ENCODE measurements at regions not wholly inside any gene's neighbourhood (a gene's known extent, or its start where the extent isn't known, plus 50 kb on each side); places are given as distances from the start of the nearest gene placed in this dataset.
"Not testable (repeated sequence)": the region's sequence is repeated elsewhere in the genome, so short reads cannot be mapped to it uniquely, and the experiment has no call there.

DNA sequence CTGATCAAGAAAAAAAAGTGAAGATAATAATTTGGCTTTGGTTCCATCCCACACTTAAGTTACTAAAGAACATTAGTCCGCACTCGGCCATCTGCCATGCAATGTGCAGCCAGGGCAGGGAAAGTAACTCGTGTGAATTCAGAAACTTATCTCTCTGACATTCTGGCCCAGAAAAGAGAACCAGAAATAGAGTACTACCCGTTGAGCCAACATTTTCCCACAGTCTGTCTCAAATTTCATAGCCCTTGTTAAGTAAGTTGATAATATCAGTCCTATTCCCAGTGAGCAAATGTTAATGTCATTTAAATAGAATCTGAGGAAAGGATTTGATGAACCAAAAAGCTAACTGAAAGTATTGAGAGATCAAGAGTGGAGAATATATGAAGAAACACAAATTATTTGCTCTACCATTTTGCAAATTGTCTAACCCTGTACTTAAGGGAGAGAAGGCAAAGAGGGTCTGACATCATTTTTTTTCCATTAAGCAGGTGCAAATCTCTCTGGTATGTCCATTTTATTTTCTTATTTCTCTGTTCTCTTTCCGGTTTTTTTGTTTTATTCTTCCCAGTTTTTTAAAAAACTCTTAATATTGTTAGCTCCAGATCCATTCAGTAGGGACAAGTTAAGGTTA is 156.3 kb downstream of the NDFIP2 start:
- FAIRE-seq: no peak

GRCh38 chr13:79631051-79631659 is 150.2 kb downstream of the NDFIP2 start:
- FAIRE-seq: no peak

DNA sequence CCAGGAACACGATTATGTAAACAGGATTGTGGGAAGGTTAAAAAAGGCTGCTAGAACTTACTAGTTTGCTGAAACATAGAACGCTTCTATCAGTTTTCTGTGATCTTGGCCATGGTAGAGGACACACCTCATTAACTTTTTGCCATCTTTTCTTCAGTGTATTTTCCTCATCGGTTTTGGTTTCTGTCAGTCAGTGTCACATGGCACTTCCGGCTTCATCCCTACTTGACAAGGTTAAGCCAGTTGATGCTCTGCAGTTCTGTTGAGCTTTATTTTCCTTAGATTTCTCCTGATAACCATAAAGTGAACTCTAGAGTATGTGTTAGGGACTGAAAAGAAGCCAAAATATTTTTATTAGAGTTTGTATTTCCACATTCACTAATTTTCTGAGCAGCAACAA is 147.5 kb downstream of the NDFIP2 start:
- no peak for FAIRE-seq

DNA sequence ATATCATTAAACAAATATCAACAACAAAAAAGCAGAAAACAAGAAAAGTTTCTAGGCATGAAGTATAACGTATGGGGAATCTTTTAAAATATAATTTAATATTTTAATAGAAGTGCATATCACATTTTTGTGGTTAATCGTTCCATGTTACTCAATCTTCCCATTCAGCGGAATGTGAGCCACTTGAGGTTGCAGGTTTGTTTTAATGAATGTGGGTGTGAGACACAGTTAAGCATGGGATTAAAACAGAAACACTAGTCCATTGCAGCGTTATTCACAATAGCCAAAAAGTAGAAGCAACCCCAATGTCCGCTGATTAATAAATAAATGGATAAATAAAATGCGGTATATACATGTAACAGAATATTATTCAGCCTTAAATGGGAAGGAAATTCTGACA is 146.0 kb downstream of the NDFIP2 start:
- FAIRE-seq: no peak

DNA sequence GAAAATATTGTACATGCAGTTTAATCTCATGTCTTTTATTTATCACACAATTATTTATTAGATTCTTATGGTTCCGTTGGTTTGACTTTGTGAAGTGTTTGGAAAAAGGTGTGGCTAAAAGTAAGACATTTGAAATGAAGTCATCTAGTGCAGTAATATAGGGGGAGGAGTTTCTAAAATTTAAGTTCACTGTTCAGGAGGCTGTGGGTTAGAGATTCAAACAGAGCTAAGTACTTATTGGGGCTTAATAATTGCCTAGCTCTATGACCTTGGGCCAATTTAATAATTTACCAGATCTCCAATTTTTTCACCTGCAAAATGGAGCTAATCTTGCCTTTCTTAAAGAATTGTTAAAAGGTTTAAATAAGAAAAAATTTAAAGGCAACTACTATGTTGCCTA is 144.6 kb downstream of the NDFIP2 start:
- no peak for FAIRE-seq

- FAIRE-seq: no peak
Measured at GRCh38 chr13:79621902-79622301, 140.9 kb downstream of the NDFIP2 start.

GRCh38 chr13:79621449-79621848 is 140.5 kb downstream of the NDFIP2 start:
- FAIRE-seq: no peak

- no peak for FAIRE-seq
Measured at GRCh38 chr13:79614250-79614918, 133.4 kb downstream of the NDFIP2 start.

DNA sequence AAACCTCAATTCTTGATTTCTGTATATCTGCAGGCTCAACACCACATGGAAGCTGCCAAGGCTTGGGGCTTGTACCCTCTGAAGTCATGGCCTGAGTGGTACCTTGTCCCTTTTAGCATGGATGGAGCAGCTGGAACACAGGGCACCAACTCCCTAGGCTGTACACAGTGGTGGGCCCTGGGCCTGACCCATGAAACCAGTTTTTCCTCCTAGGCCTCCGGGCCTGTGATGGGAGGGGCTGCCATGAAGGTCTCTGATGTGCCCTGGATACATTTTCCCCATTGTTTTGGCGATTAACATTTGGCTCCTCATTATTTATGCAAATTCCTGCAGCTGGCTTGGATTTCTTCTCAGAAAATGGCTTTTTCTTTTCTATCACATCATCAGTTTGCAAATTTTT is 131.6 kb downstream of the NDFIP2 start:
- FAIRE-seq: no peak

GRCh38 chr13:79607895-79608294 is 126.9 kb downstream of the NDFIP2 start:
- FAIRE-seq: not testable (repeated sequence)
